DOHH2 (cell line): ENCODE measurements at regions not wholly inside any gene's neighbourhood (a gene's known extent, or its start where the extent isn't known, plus 50 kb on each side); places are given as distances from the start of the nearest gene placed in this dataset.

Experiments used
- H3F3A ChIP-seq: fragments of 200-600 bp; sonication (generic), shearing (Covaris generic); 2 replicates; pipeline ENCODE4 v1.6.0; 2016; ENCODE audit warnings: antibody characterized with exemption, mild to moderate bottlenecking; ENCODE audit not compliant: control insufficient read depth, insufficient read depth
- H3K27ac ChIP-seq: fragments of 200-600 bp; sonication (generic); 2 replicates; pipeline ENCODE4 v1.5.1; 2014; ENCODE audit warnings: low read depth, mild to moderate bottlenecking, low read length, moderate library complexity
- H3K27me3 ChIP-seq: fragments of 200-600 bp; sonication (generic); 2 replicates; pipeline ENCODE4 v1.6.1; 2014; ENCODE audit warnings: mild to moderate bottlenecking, low read length, mixed read lengths; ENCODE audit not compliant: control insufficient read depth
- H3K36me3 ChIP-seq: fragments of 200-600 bp; sonication (generic); 2 replicates; pipeline ENCODE4 v1.6.1; 2014; ENCODE audit warnings: mild to moderate bottlenecking, low read length, moderate library complexity, mixed read lengths; ENCODE audit not compliant: control insufficient read depth
- H3K4me1 ChIP-seq: fragments of 200-600 bp; sonication (generic); 2 replicates; pipeline ENCODE4 v1.6.1; 2014; ENCODE audit warnings: mild to moderate bottlenecking, low read length, mixed read lengths; ENCODE audit not compliant: control insufficient read depth
- H3K4me2 ChIP-seq: fragments of 200-600 bp; sonication (generic); 2 replicates; pipeline ENCODE4 v1.6.0; 2014; ENCODE audit warnings: mild to moderate bottlenecking, low read length, moderate library complexity
- H3K4me3 ChIP-seq: fragments of 200-600 bp; sonication (generic); 2 replicates; pipeline ENCODE4 v1.5.1; 2014; ENCODE audit warnings: mild to moderate bottlenecking, low read length, mixed read lengths
- H3K79me2 ChIP-seq: fragments of 200-600 bp; sonication (generic); 2 replicates; pipeline ENCODE4 v1.6.1; 2014; ENCODE audit warnings: mild to moderate bottlenecking, low read length, mixed read lengths; ENCODE audit not compliant: control insufficient read depth
- H3K9me2 ChIP-seq: fragments of 200-600 bp; sonication (generic); replicated peaks from 2 replicates; pipeline ENCODE4 v1.6.1; 2014; ENCODE audit warnings: mild to moderate bottlenecking, low read length, mixed read lengths; ENCODE audit not compliant: control insufficient read depth
- H3K9me3 ChIP-seq: fragments of 200-600 bp; sonication (generic); 2 replicates; pipeline ENCODE4 v1.6.1; 2014; ENCODE audit warnings: antibody characterized with exemption, low read length, mixed read lengths; ENCODE audit not compliant: control insufficient read depth, insufficient read depth
- H4K20me1 ChIP-seq: fragments of 200-600 bp; sonication (generic); 2 replicates; pipeline ENCODE4 v1.6.0; 2014; ENCODE audit warnings: low read depth, mild to moderate bottlenecking, antibody characterized with exemption, low read length, moderate library complexity; ENCODE audit not compliant: control insufficient read depth, insufficient read depth
- EZH2phosphoT487 ChIP-seq: fragments of 200-600 bp; sonication (generic); IDR thresholded peaks from 2 replicates; pipeline ENCODE4 v1.6.1; 2017; ENCODE audit warnings: borderline replicate concordance, mild to moderate bottlenecking, antibody characterized with exemption, low read length, moderate library complexity, mixed read lengths
- TF ChIP-seq, protein P1 (sequence below): fragments of 200-600 bp; sonication (generic); IDR thresholded peaks from one replicate; pipeline ENCODE4 v1.5.1; 2014; ENCODE audit warnings: antibody characterized with exemption, mild to moderate bottlenecking, low read depth, low read length; ENCODE audit not compliant: poor library complexity, severe bottlenecking

DNA sequence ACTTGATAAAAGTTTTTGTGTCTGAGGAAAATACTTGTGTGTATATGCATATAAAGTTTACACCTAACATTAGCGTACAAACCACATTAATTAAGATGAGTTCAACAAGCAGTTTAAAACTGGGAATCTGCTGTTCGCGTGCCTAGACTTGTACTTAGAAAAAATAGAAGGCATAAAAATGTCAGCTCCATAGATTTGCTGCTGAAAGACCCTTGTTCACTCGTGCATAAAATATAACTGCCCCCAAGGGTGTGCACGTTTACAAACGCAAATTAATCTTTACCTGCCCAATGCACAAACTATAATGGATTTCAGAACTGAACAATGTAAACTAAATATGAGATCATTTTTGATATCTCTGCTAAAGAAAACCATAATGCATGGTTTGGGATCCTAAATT is 392.3 kb upstream of the ADGRL2 start:
- no peaks in the 10 kb centered on the region for H3K9me3 ChIP-seq
- no peak overlapping the region for H3K4me2 ChIP-seq
- H3K27me3 ChIP-seq = no peaks in the 10 kb centered on the region
- no peaks in the 10 kb centered on the region for H3K79me2 ChIP-seq
- no peaks in the 10 kb centered on the region for H3K4me1 ChIP-seq
- H3K36me3 ChIP-seq = no peaks in the 10 kb centered on the region
- H3K27ac ChIP-seq = no peak overlapping the region
- H3K4me3 ChIP-seq = no peak overlapping the region
- no peaks in the 10 kb centered on the region for H3K9me2 ChIP-seq
- no peaks in the 10 kb centered on the region for H4K20me1 ChIP-seq
- no peak for TF ChIP-seq EZH2phosphoT487
- TF ChIP-seq, protein P1, sequence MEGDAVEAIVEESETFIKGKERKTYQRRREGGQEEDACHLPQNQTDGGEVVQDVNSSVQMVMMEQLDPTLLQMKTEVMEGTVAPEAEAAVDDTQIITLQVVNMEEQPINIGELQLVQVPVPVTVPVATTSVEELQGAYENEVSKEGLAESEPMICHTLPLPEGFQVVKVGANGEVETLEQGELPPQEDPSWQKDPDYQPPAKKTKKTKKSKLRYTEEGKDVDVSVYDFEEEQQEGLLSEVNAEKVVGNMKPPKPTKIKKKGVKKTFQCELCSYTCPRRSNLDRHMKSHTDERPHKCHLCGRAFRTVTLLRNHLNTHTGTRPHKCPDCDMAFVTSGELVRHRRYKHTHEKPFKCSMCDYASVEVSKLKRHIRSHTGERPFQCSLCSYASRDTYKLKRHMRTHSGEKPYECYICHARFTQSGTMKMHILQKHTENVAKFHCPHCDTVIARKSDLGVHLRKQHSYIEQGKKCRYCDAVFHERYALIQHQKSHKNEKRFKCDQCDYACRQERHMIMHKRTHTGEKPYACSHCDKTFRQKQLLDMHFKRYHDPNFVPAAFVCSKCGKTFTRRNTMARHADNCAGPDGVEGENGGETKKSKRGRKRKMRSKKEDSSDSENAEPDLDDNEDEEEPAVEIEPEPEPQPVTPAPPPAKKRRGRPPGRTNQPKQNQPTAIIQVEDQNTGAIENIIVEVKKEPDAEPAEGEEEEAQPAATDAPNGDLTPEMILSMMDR = no peak
- H3F3A ChIP-seq = no peaks in the 10 kb centered on the region

DNA sequence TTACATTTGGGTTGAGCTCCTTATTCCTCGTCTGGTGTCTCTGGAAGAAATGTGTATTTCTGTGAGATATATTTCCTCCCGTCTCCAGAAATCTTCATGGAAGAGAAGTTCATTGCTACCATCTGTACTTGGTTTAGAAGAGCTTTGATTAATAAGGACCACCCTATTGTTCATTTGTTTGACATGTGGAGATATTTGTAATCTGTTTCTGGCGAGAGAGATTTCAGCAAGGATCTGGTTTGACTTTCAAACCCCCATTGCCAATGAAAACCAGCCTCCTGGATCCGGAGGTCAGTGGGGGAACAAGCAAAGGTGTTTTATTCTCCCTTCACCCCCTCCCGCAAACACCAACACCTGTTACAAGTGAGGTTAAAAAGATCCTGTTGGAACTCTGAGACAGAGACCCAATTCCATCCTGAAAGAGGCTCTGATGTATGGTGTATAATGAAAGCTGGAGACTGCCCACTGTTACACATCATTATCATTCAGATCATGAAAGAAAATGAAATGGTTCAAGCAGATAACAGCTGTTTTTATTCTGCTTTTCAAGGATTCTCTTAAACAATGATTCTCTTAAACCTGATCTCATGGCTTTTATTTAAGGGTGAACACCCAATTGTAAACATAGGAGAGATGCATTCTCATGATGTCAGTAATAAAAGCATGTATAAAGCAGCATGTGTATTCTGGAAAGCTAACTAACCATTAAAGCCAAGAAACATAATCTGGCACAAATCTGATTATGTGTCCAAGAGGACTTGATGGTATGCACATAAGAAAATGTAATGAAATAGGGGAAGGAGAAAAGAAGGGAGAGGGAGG is 393.5 kb upstream of the ADGRL2 start:
- Histone ChIP-seq H3K9me3 (no peaks in the 10 kb centered on the region), H3K79me2 (no peaks in the 10 kb centered on the region), H3K4me3 (no peak overlapping the region), H3K4me2 (no peak overlapping the region), H3K36me3 (no peaks in the 10 kb centered on the region), H3K4me1 (no peaks in the 10 kb centered on the region), H4K20me1 (no peaks in the 10 kb centered on the region), H3K27me3 (no peaks in the 10 kb centered on the region), H3K9me2 (no peaks in the 10 kb centered on the region), H3K27ac (no peak overlapping the region), H3F3A (no peaks in the 10 kb centered on the region)
- no peak for TF ChIP-seq EZH2phosphoT487

DNA sequence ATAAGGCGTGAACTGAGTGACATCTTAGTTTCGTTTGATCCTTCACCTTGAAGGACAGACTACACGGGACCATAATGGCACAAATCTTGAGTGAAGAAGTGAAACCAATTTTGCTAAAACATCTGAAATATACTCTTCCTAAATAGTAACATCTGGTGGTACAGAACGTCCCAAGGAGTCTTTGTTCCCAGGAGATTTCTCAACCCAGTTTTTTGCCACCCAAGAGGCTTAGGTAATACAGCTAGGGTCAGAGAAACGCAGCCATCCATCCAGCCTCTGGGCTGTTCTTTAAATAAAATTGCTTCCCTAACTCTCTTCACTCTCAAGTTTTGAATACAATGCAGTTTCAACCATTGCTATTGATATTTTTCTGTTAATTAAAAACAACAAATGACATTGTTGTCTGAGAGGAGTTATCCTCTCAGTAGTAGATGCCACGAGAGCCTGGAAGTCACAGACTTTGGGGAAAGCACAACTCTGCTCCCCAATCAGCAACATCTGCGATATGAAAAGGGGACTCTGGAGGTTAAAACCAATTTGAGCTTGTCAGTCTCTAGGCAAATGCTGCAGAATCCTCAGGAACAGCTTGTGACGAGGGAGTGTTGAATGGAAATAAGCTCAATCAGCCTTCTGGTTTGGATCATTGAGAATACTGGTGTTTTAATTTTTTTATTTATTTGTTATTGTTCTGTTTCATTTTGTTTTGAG is 394.3 kb upstream of the ADGRL2 start:
- H3K4me2 ChIP-seq = no peak overlapping the region
- H3K27me3 ChIP-seq = no peaks in the 10 kb centered on the region
- H3K36me3 ChIP-seq = no peaks in the 10 kb centered on the region
- no peaks in the 10 kb centered on the region for H4K20me1 ChIP-seq
- no peaks in the 10 kb centered on the region for H3F3A ChIP-seq
- H3K4me3 ChIP-seq = no peak overlapping the region
- H3K9me3 ChIP-seq = no peaks in the 10 kb centered on the region
- H3K4me1 ChIP-seq = no peaks in the 10 kb centered on the region
- no peaks in the 10 kb centered on the region for H3K9me2 ChIP-seq
- H3K27ac ChIP-seq = no peak overlapping the region
- no peaks in the 10 kb centered on the region for H3K79me2 ChIP-seq
- TF ChIP-seq EZH2phosphoT487 = no peak
- TF ChIP-seq, protein P1 = no peak

DNA sequence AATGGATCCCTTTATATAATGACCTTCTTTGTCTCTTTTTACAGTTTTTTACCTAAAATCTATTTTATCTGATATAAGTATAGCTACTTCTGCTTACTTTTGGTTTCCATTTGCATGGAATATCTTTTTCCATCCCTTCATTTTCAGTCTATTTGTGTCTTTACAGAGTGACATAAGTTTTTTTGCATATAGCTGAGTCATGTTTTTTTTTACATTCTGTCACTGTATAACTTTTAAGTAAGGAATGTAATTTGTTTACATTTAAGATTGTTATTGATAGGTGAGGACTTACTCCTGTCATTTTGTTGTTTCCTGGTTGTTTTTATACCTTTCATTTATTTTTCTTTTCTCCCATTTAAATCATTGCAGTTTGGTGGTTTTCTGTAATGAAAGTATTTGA is 402.7 kb upstream of the ADGRL2 start:
- no peaks in the 10 kb centered on the region for H3K27me3 ChIP-seq
- H3K79me2 ChIP-seq = no peaks in the 10 kb centered on the region
- no peaks in the 10 kb centered on the region for H3F3A ChIP-seq
- no peaks in the 10 kb centered on the region for H3K9me2 ChIP-seq
- H4K20me1 ChIP-seq = no peaks in the 10 kb centered on the region
- H3K4me1 ChIP-seq = no peaks in the 10 kb centered on the region
- no peak overlapping the region for H3K27ac ChIP-seq
- no peak overlapping the region for H3K4me3 ChIP-seq
- no peaks in the 10 kb centered on the region for H3K36me3 ChIP-seq
- TF ChIP-seq EZH2phosphoT487 = no peak
- TF ChIP-seq, protein P1 = no peak
- no peaks in the 10 kb centered on the region for H3K9me3 ChIP-seq
- H3K4me2 ChIP-seq = no peak overlapping the region
